Peyer's patch (tissue), 4 donors: ENCODE measurements at regions not wholly inside any gene's neighbourhood (a gene's known extent, or its start where the extent isn't known, plus 50 kb on each side); places are given as distances from the start of the nearest gene placed in this dataset.

Experiments
- DNase-seq, 3 donors: peaks; one replicate each; pipeline ENCODE4 v3.0.0-alpha.2; 2017 to 2019
- H3K27ac ChIP-seq, 4 donors: fragments of 200-600 bp; sonication (generic); one replicate each; pipeline ENCODE4 v1.5.1; 2016 to 2019
- H3K27me3 ChIP-seq, 2 donors: fragments of 200-600 bp; sonication (generic); one replicate each; pipeline ENCODE4 v1.5.1; 2019
- H3K36me3 ChIP-seq, 3 donors: fragments of 200-600 bp; sonication (generic); one replicate each; pipeline ENCODE4 v1.5.1; 2016 to 2019
- H3K4me1 ChIP-seq, 4 donors: fragments of 200-600 bp; sonication (generic); one replicate each; pipeline ENCODE4 v1.5.1; 2016 to 2019
- H3K4me3 ChIP-seq, 4 donors: fragments of 200-600 bp; sonication (generic); 1 replicate in 3 of 4; 2 replicates in 1 of 4; pipeline ENCODE4 v1.5.1; 2016 to 2019; ENCODE audit warnings: mild to moderate bottlenecking in 1 of 4
- H3K9me3 ChIP-seq, 4 donors: fragments of 200-600 bp; sonication (generic); one replicate each; pipeline ENCODE4 v1.5.1; 2016 to 2019; ENCODE audit warnings: mild to moderate bottlenecking in 1 of 4
- CTCF ChIP-seq, 6 experiments: fragments of 450-650 bp in 4 of 6; fragments of 200-600 bp in 2 of 6; sonication (generic) in 1 of 6; IDR thresholded peaks; one replicate each; pipeline ENCODE4 v1.5.1; 2017 to 2019; ENCODE audit warnings: antibody characterized with exemption in 6 of 6, mild to moderate bottlenecking in 3 of 6, moderate library complexity in 1 of 6
- POLR2A ChIP-seq, 2 donors: fragments of 450-650 bp; IDR thresholded peaks; one replicate each; pipeline ENCODE4 v1.5.1; 2017; ENCODE audit warnings: antibody characterized with exemption in 2 of 2, mild to moderate bottlenecking in 2 of 2, moderate library complexity in 2 of 2

GRCh38 chr4:106615961-106616360, 247.4 kb upstream of the GIMD1 start:
- Histone ChIP-seq H3K4me1 (no peaks in the 10 kb centered on the region), H3K4me3 (no peak overlapping the region), H3K36me3 (no peaks in the 10 kb centered on the region), H3K27ac (no peak overlapping the region), H3K9me3 (no peaks in the 10 kb centered on the region), H3K27me3 (no peaks in the 10 kb centered on the region)
- DNase-seq, result no peak
- TF ChIP-seq POLR2A (IDR thresholded peaks at IDR 0.05), result no peak
- no peak for TF ChIP-seq CTCF (IDR thresholded peaks at IDR 0.05)

- no peak overlapping the region for H3K4me3 ChIP-seq
- DNase-seq, result no peak
- no peaks in the 10 kb centered on the region for H3K4me1 ChIP-seq
- H3K9me3 ChIP-seq, result no peaks in the 10 kb centered on the region
- TF ChIP-seq CTCF (IDR thresholded peaks at IDR 0.05) (no peak), POLR2A (IDR thresholded peaks at IDR 0.05) (no peak)
- no peak overlapping the region for H3K27ac ChIP-seq
- no peaks in the 10 kb centered on the region for H3K27me3 ChIP-seq
- H3K36me3 ChIP-seq, result no peaks in the 10 kb centered on the region
Measured at GRCh38 chr4:106615410-106615945, 246.9 kb upstream of the GIMD1 start.

- no peak overlapping the region for H3K27ac ChIP-seq
- H3K27me3 ChIP-seq, result no peaks in the 10 kb centered on the region
- DNase-seq, result no peak
- H3K4me1 ChIP-seq, result no peaks in the 10 kb centered on the region
- H3K9me3 ChIP-seq, result no peaks in the 10 kb centered on the region
- TF ChIP-seq CTCF (IDR thresholded peaks at IDR 0.05) (no peak), POLR2A (IDR thresholded peaks at IDR 0.05) (no peak)
- H3K36me3 ChIP-seq, result no peaks in the 10 kb centered on the region
- H3K4me3 ChIP-seq, result no peak overlapping the region
Measured at GRCh38 chr4:106614441-106614840, 245.9 kb upstream of the GIMD1 start.

- DNase-seq, result no peak
- H3K4me3 ChIP-seq, result no peak overlapping the region
- no peaks in the 10 kb centered on the region for H3K4me1 ChIP-seq
- no peaks in the 10 kb centered on the region for H3K9me3 ChIP-seq
- TF ChIP-seq POLR2A (IDR thresholded peaks at IDR 0.05) (no peak), CTCF (IDR thresholded peaks at IDR 0.05) (no peak)
- no peaks in the 10 kb centered on the region for H3K27me3 ChIP-seq
- H3K36me3 ChIP-seq, result no peaks in the 10 kb centered on the region
- no peak overlapping the region for H3K27ac ChIP-seq
Measured at GRCh38 chr4:106609917-106610316, 241.3 kb upstream of the GIMD1 start.

- TF ChIP-seq POLR2A (IDR thresholded peaks at IDR 0.05), result no peak
- no peak for TF ChIP-seq CTCF (IDR thresholded peaks at IDR 0.05)
- Histone ChIP-seq H3K4me3 (no peak overlapping the region), H3K36me3 (no peaks in the 10 kb centered on the region), H3K4me1 (no peaks in the 10 kb centered on the region), H3K27ac (no peak overlapping the region), H3K9me3 (no peaks in the 10 kb centered on the region), H3K27me3 (no peaks in the 10 kb centered on the region)
- no peak for DNase-seq
Measured at GRCh38 chr4:106607558-106607957, 239.0 kb upstream of the GIMD1 start.
